GM12891 (cell line): ENCODE measurements at regions not wholly inside any gene's neighbourhood (a gene's known extent, or its start where the extent isn't known, plus 50 kb on each side); places are given as distances from the start of the nearest gene placed in this dataset.

ENCODE experiments used
- POLR2A ChIP-seq: IDR thresholded peaks from 2 replicates; pipeline ENCODE4 v1.6.1; 2011; ENCODE audit warnings: low read depth, low read length, control low read depth
- POU2F2 ChIP-seq: IDR thresholded peaks from 2 replicates; pipeline ENCODE4 v1.6.1; 2011; ENCODE audit warnings: low read depth, mild to moderate bottlenecking, control low read depth, low read length, moderate library complexity

GRCh38 chr12:24414480-24414879, 465.0 kb upstream of the SOX5 start:
- no peak for TF ChIP-seq POU2F2
- TF ChIP-seq POLR2A: no peak
